ENCODE measurements at regions not wholly inside any gene's neighbourhood (a gene's known extent, or its start where the extent isn't known, plus 50 kb on each side); places are given as distances from the start of the nearest gene placed in this dataset.
A peak's percentile ranks its signal among the peaks of the same experiment; 100 is the strongest.

DNA sequence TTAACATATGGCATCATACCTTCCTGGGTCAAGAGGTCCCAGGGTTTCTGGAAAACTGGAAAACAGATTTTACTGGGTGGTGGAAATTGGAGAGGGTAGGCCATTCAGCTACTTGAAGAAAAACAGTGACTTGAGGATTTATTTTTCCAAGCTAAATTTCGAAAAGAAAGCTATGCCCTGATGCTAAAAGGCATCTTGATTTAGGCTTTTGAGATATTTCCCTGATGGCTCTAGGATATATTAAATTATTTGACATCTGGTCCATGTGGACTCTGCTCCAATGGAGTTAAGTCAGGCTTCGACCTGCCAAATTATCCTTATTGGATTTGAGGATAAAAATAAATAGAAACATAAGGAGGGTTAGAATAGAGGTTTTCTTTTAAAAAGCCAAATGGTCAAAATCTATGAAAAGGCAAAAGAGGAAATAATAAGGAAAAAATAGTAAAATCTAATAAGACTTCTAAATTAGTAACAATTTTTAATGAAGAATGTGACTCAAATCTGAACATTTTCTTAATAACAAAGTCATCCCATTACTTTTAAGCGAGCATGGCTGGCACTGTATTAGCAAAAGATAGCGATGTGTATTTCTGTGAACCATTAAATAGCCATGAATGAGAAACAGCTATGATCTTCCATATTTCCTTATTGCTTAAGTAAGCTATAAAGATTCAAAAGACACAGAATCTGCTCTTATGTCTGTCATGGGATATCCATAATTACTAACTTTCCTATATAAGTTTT, 190.0 kb upstream of the MIR17HG start:
- POLR2A ChIA-PET (ENCODE audit: low non-redundant PET), result no interaction called here
- Histone ChIP-seq H3K9me3 (ENCODE audit: low read depth, low read length, poor library complexity, severe bottlenecking) (no peaks in the 10 kb centered on the region), H3K27me3 (replicated peaks; ENCODE audit: insufficient read depth, low read depth, low read length, poor library complexity) (peaks cover 91% of the 10 kb centered on the region), H3K4me3 (ENCODE audit: low read depth, low read length, poor library complexity, severe bottlenecking) (no peak overlapping the region), H3K27ac (ENCODE audit: low read depth, low read length, poor library complexity, severe bottlenecking) (no peak overlapping the region), H3K4me1 (ENCODE audit: insufficient read depth, low read length, poor library complexity, severe bottlenecking) (no peaks in the 10 kb centered on the region), H3K36me3 (ENCODE audit: insufficient read depth, low read length, poor library complexity, severe bottlenecking) (no peaks in the 10 kb centered on the region)
- BruUV-seq (replicated peaks), result no TSS peak
- CTCF ChIA-PET, result no interaction called here
- TF ChIP-seq EZH2 (IDR thresholded peaks at IDR 0.05; ENCODE audit: borderline replicate concordance, low read depth, low read length, poor library complexity, severe bottlenecking), result no peak
- TF ChIP-seq, protein P1, sequence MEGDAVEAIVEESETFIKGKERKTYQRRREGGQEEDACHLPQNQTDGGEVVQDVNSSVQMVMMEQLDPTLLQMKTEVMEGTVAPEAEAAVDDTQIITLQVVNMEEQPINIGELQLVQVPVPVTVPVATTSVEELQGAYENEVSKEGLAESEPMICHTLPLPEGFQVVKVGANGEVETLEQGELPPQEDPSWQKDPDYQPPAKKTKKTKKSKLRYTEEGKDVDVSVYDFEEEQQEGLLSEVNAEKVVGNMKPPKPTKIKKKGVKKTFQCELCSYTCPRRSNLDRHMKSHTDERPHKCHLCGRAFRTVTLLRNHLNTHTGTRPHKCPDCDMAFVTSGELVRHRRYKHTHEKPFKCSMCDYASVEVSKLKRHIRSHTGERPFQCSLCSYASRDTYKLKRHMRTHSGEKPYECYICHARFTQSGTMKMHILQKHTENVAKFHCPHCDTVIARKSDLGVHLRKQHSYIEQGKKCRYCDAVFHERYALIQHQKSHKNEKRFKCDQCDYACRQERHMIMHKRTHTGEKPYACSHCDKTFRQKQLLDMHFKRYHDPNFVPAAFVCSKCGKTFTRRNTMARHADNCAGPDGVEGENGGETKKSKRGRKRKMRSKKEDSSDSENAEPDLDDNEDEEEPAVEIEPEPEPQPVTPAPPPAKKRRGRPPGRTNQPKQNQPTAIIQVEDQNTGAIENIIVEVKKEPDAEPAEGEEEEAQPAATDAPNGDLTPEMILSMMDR (conservative IDR thresholded peaks at IDR 0.05; ENCODE audit: low read depth, low read length), result no peak
- no peak for DNase-seq (ENCODE audit: low spot score)
- intact Hi-C loops (cut with micrococcal nuclease; ENCODE audit: unreplicated experiment), result no loop called here

DNA sequence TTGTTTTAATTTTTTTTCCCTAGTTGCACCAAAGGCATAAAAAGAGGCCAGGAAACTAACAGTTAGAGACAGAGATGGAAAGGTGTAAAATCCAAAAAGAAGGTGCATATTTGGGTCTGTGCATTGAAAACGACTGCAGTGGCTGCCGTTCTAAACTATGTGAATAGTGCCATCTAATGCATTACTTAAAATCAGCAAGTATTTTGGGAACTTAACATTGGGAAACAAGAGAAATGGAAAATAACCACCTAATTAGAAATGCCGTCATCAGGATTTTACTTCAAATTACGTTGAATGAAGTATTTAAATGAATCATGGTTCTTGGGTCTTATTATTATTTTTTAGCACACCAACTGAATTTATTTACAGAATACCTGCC, 189.5 kb upstream of the MIR17HG start:
- no peak for DNase-seq (ENCODE audit: low spot score)
- POLR2A ChIA-PET (ENCODE audit: low non-redundant PET), result no interaction called here
- Histone ChIP-seq H3K27me3 (replicated peaks; ENCODE audit: insufficient read depth, low read depth, low read length, poor library complexity) (peaks cover 91% of the 10 kb centered on the region), H3K36me3 (ENCODE audit: insufficient read depth, low read length, poor library complexity, severe bottlenecking) (no peaks in the 10 kb centered on the region), H3K4me3 (ENCODE audit: low read depth, low read length, poor library complexity, severe bottlenecking) (no peak overlapping the region), H3K4me1 (ENCODE audit: insufficient read depth, low read length, poor library complexity, severe bottlenecking) (no peaks in the 10 kb centered on the region), H3K9me3 (ENCODE audit: low read depth, low read length, poor library complexity, severe bottlenecking) (no peaks in the 10 kb centered on the region), H3K27ac (ENCODE audit: low read depth, low read length, poor library complexity, severe bottlenecking) (no peak overlapping the region)
- TF ChIP-seq, protein P1 (conservative IDR thresholded peaks at IDR 0.05; ENCODE audit: low read depth, low read length), result no peak
- TF ChIP-seq EZH2 (IDR thresholded peaks at IDR 0.05; ENCODE audit: borderline replicate concordance, low read depth, low read length, poor library complexity, severe bottlenecking), result no peak
- intact Hi-C loops (cut with micrococcal nuclease; ENCODE audit: unreplicated experiment), result no loop called here
- no TSS peak for BruUV-seq (replicated peaks)
- CTCF ChIA-PET, result no interaction called here

DNA sequence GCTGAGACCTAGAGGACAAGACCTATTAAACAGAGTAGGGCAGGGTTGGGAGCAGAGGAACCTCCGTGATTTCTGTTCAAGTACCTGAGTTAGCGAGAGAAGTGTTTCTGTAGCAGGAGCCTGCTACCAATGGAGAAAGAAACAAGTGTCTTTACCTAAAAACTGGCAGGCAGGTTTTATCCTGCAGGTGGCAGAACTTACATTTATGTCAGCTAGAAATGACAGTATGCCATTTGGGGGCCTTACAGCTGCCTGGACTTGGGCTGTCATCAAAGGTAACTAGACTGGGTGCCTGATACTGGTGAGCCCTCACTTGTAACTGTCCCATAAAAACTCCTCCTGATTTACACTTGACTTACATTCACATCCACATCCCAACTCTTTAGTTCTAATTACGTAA, 185.3 kb upstream of the MIR17HG start:
- CTCF ChIA-PET, result no interaction called here

More for the DNA sequence above, 185.3 kb upstream of the MIR17HG start:
- POLR2A ChIA-PET (ENCODE audit: low non-redundant PET), result no interaction called here
- BruUV-seq (replicated peaks), result no TSS peak
- H3K9me3 ChIP-seq (ENCODE audit: low read depth, low read length, poor library complexity, severe bottlenecking), result no peaks in the 10 kb centered on the region
- no peak overlapping the region for H3K4me3 ChIP-seq (ENCODE audit: low read depth, low read length, poor library complexity, severe bottlenecking)
- H3K36me3 ChIP-seq (ENCODE audit: insufficient read depth, low read length, poor library complexity, severe bottlenecking), result no peaks in the 10 kb centered on the region
- no peak for TF ChIP-seq EZH2 (IDR thresholded peaks at IDR 0.05; ENCODE audit: borderline replicate concordance, low read depth, low read length, poor library complexity, severe bottlenecking)
- TF ChIP-seq, protein P1 (conservative IDR thresholded peaks at IDR 0.05; ENCODE audit: low read depth, low read length), result 0 out of 2 replicates have a peak, but pooled peaks have one; percentile 33
- H3K27me3 ChIP-seq (replicated peaks; ENCODE audit: insufficient read depth, low read depth, low read length, poor library complexity), result peaks cover 91% of the 10 kb centered on the region
- intact Hi-C loops (cut with micrococcal nuclease; ENCODE audit: unreplicated experiment), result no loop called here
- no peak overlapping the region for H3K27ac ChIP-seq (ENCODE audit: low read depth, low read length, poor library complexity, severe bottlenecking)
- no peaks in the 10 kb centered on the region for H3K4me1 ChIP-seq (ENCODE audit: insufficient read depth, low read length, poor library complexity, severe bottlenecking)
- peak; percentile 13 for DNase-seq (ENCODE audit: low spot score)

All from A673 (cell line).